T-cell (primary cell): ENCODE measurements at regions not wholly inside any gene's neighbourhood (a gene's known extent, or its start where the extent isn't known, plus 50 kb on each side); places are given as distances from the start of the nearest gene placed in this dataset.

Experiments
- ATAC-seq, 4 experiments: fragments of 200-7000 bp in 3 of 4; fragments of 150-1000 bp in 1 of 4; cut with Tn5 transposase; replicated peaks in 1 of 4; 1 replicate in 3 of 4; 2 replicates in 1 of 4; pipeline ENCODE4 v1.10.0; 2021; ENCODE audit warnings: moderate library complexity in 3 of 4, mild to moderate bottlenecking in 2 of 4, moderate number of reproducible peaks in 1 of 4
- CTCF ChIA-PET, 2 donors: fragments of 300-600 bp; sonication (Branson Sonifier 250); formaldehyde crosslinking; loops; one replicate each; lab custom pipeline; 2022; ENCODE audit warnings: antibody characterized with exemption in 2 of 2; lab: Charles Lee
- POLR2A ChIA-PET, 2 donors: fragments of 300-600 bp; sonication (Branson Sonifier 250); formaldehyde crosslinking; loops; one replicate each; lab custom pipeline; 2022; ENCODE audit warnings: antibody characterized with exemption in 2 of 2; lab: Charles Lee
- DNase-seq, 35 experiments: peaks; one replicate each; pipeline versions ENCODE4 v3.0.0 to v3.0.0-alpha.2; 2013 to 2023
- H3K27ac ChIP-seq: one replicate; pipeline ENCODE4 v1.5.1; 2013; ENCODE audit warnings: low read length
- H3K27me3 ChIP-seq, 2 experiments: replicated peaks in 1 of 2; 1 replicate in 1 of 2; 2 replicates in 1 of 2; pipeline versions ENCODE4 v1.6.1 to v1.7.0; 2013; ENCODE audit warnings: low read length in 1 of 2, mixed read lengths in 1 of 2; ENCODE audit not compliant: control insufficient read depth in 2 of 2, insufficient read depth in 2 of 2; ENCODE audit errors: extremely low read depth in 1 of 2
- H3K36me3 ChIP-seq, 2 donors: 1 replicate in 1 of 2; 2 replicates in 1 of 2; pipeline versions ENCODE4 v1.6.1 to v1.7.0; 2013; ENCODE audit warnings: low read length in 1 of 2; ENCODE audit not compliant: control insufficient read depth in 2 of 2, insufficient read depth in 1 of 2; ENCODE audit errors: extremely low read depth in 1 of 2
- H3K4me1 ChIP-seq, 2 experiments: 1 replicate in 1 of 2; 2 replicates in 1 of 2; pipeline versions ENCODE4 v1.6.1 to v1.7.0; 2013; ENCODE audit warnings: low read length in 2 of 2, mixed read lengths in 1 of 2; ENCODE audit not compliant: insufficient read depth in 2 of 2, control insufficient read depth in 1 of 2; ENCODE audit errors: extremely low read depth in 1 of 2
- H3K4me3 ChIP-seq, 2 donors: 1 replicate in 1 of 2; 2 replicates in 1 of 2; pipeline versions ENCODE4 v1.5.1 to v1.7.0; 2013; ENCODE audit warnings: mild to moderate bottlenecking in 2 of 2, low read length in 1 of 2, moderate library complexity in 1 of 2; ENCODE audit not compliant: control insufficient read depth in 1 of 2; ENCODE audit errors: extremely low read depth in 1 of 2
- H3K9me3 ChIP-seq: 2 replicates; pipeline ENCODE4 v1.7.0; 2013
- H3K27ac Mint-ChIP-seq, 2 donors: one replicate each; pipeline ENCODE4 v1.8.0; 2020 to 2021; ENCODE audit warnings: mild to moderate bottlenecking in 2 of 2, mixed read lengths in 2 of 2
- H3K27me3 Mint-ChIP-seq, 2 donors: one replicate each; pipeline ENCODE4 v1.8.0; 2021 to 2022; ENCODE audit warnings: mixed read lengths in 2 of 2
- H3K36me3 Mint-ChIP-seq: one replicate; pipeline ENCODE4 v1.8.0; 2021; ENCODE audit warnings: mixed read lengths
- H3K4me1 Mint-ChIP-seq, 3 donors: one replicate each; pipeline ENCODE4 v1.8.0; 2020 to 2022; ENCODE audit warnings: mixed read lengths in 3 of 3, mild to moderate bottlenecking in 1 of 3
- H3K4me3 Mint-ChIP-seq, 3 donors: one replicate each; pipeline ENCODE4 v1.8.0; 2020 to 2022; ENCODE audit warnings: mild to moderate bottlenecking in 3 of 3, mixed read lengths in 3 of 3, moderate library complexity in 3 of 3
- H3K9me3 Mint-ChIP-seq, 3 donors: one replicate each; pipeline ENCODE4 v1.8.0; 2020 to 2022; ENCODE audit warnings: mixed read lengths in 3 of 3
- WGBS: methylation state at CpG from one replicate; pipeline ENCODE4 v1.1.5; 2013; ENCODE audit warnings: missing lambda C conversion rate; ENCODE audit not compliant: insufficient coverage; 5-methylcytosine and 5-hydroxymethylcytosine counted together

GRCh38 chr2:128619471-128620325, 301.0 kb upstream of the HS6ST1 start:
- Histone ChIP-seq H3K4me3 (no peak overlapping the region), H3K4me1 (peaks cover 0 to 5% of the 10 kb centered on the region in 2 experiments), H3K27me3 (peaks cover 0 to 3% of the 10 kb centered on the region in 2 experiments), H3K36me3 (no peaks in the 10 kb centered on the region), H3K9me3 (no peaks in the 10 kb centered on the region), H3K27ac (no peak overlapping the region)
- no peaks in the 10 kb centered on the region for H3K36me3 Mint-ChIP-seq
- H3K9me3 Mint-ChIP-seq: no peaks in the 10 kb centered on the region
- ATAC-seq (no peak), DNase-seq (no peak)
- no peak overlapping the region for H3K4me3 Mint-ChIP-seq
- ChIA-PET POLR2A (no interaction called here), CTCF (interaction anchor here in 1 of 2 donors (0.7 kb wide), 1 partner anchor 519 kb away, joined by 5 read pairs; no protein-coding TSS in a partner anchor)
- peaks cover 0 to 6% (median 0%) of the 10 kb centered on the region in 3 donors for H3K4me1 Mint-ChIP-seq
- WGBS: 90% methylated on average over 13 of the region's 18 CpGs
- no peaks in the 10 kb centered on the region for H3K27me3 Mint-ChIP-seq
- no peak overlapping the region for H3K27ac Mint-ChIP-seq

GRCh38 chr2:128621074-128621473, 302.4 kb upstream of the HS6ST1 start:
- ChIA-PET CTCF (no interaction called here), POLR2A (no interaction called here)
- Mint-ChIP-seq H3K4me1 (peaks cover 0 to 8% (median 0%) of the 10 kb centered on the region in 3 donors), H3K27me3 (no peaks in the 10 kb centered on the region), H3K9me3 (no peaks in the 10 kb centered on the region), H3K36me3 (no peaks in the 10 kb centered on the region), H3K27ac (no peak overlapping the region), H3K4me3 (no peak overlapping the region)
- Histone ChIP-seq H3K9me3 (no peaks in the 10 kb centered on the region), H3K4me1 (peaks cover 0 to 5% of the 10 kb centered on the region in 2 experiments), H3K36me3 (no peaks in the 10 kb centered on the region), H3K27ac (no peak overlapping the region), H3K27me3 (peaks cover 0 to 7% of the 10 kb centered on the region in 2 experiments), H3K4me3 (no peak overlapping the region)
- DNase-seq: no peak
- ATAC-seq: no peak

GRCh38 chr2:128622371-128622770, 303.7 kb upstream of the HS6ST1 start:
- CTCF ChIA-PET: no interaction called here
- no peak overlapping the region for H3K4me3 ChIP-seq
- H3K27me3 ChIP-seq: peaks cover 0 to 7% of the 10 kb centered on the region in 2 experiments
- Mint-ChIP-seq H3K36me3 (no peaks in the 10 kb centered on the region), H3K27ac (no peak overlapping the region), H3K27me3 (no peaks in the 10 kb centered on the region), H3K9me3 (no peaks in the 10 kb centered on the region), H3K4me1 (peaks cover 0 to 13% (median 0%) of the 10 kb centered on the region in 3 donors), H3K4me3 (no peak overlapping the region)
- peaks cover 0 to 5% of the 10 kb centered on the region in 2 experiments for H3K4me1 ChIP-seq
- DNase-seq: no peak
- no peaks in the 10 kb centered on the region for H3K36me3 ChIP-seq
- no peak for ATAC-seq
- WGBS: 85% methylated on average over 5 of the region's 7 CpGs
- POLR2A ChIA-PET: no interaction called here
- no peak overlapping the region for H3K27ac ChIP-seq
- H3K9me3 ChIP-seq: no peaks in the 10 kb centered on the region

- no peak for ATAC-seq
Observed at GRCh38 chr2:128622955-128623620, 304.4 kb upstream of the HS6ST1 start.

GRCh38 chr2:128623776-128624761, 305.4 kb upstream of the HS6ST1 start:
- Mint-ChIP-seq H3K27ac (no peak overlapping the region), H3K4me1 (peaks cover 0 to 13% (median 0%) of the 10 kb centered on the region in 3 donors), H3K4me3 (peak overlapping the region in 1 of 3 donors; percentile 41), H3K36me3 (no peaks in the 10 kb centered on the region), H3K9me3 (no peaks in the 10 kb centered on the region), H3K27me3 (no peaks in the 10 kb centered on the region)
- H3K4me3 ChIP-seq: no peak overlapping the region
- no peak for ATAC-seq
- no peaks in the 10 kb centered on the region for H3K36me3 ChIP-seq
- H3K9me3 ChIP-seq: no peaks in the 10 kb centered on the region
- ChIA-PET CTCF (interaction anchor here in 1 of 2 donors (0.7 kb wide), 1 partner anchor 101 kb away, joined by 3 read pairs; no protein-coding TSS in a partner anchor), POLR2A (no interaction called here)
- DNase-seq: no peak
- 30% methylated on average over 7 of the region's 18 CpGs for WGBS
- peaks cover 0 to 5% of the 10 kb centered on the region in 2 experiments for H3K4me1 ChIP-seq
- H3K27ac ChIP-seq: no peak overlapping the region
- H3K27me3 ChIP-seq: peaks cover 0 to 7% of the 10 kb centered on the region in 2 experiments

More at GRCh38 chr2:128622955-128623620, 304.4 kb upstream of the HS6ST1 start:
- Mint-ChIP-seq H3K4me1 (peaks cover 0 to 13% (median 0%) of the 10 kb centered on the region in 3 donors), H3K4me3 (no peak overlapping the region), H3K27ac (no peak overlapping the region), H3K27me3 (no peaks in the 10 kb centered on the region), H3K36me3 (no peaks in the 10 kb centered on the region), H3K9me3 (no peaks in the 10 kb centered on the region)
- no peaks in the 10 kb centered on the region for H3K9me3 ChIP-seq
- CTCF ChIA-PET: no interaction called here
- no peak overlapping the region for H3K27ac ChIP-seq
- no peaks in the 10 kb centered on the region for H3K36me3 ChIP-seq
- no peak overlapping the region for H3K4me3 ChIP-seq
- POLR2A ChIA-PET: no interaction called here
- DNase-seq: no peak
- peaks cover 0 to 7% of the 10 kb centered on the region in 2 experiments for H3K27me3 ChIP-seq
- H3K4me1 ChIP-seq: peaks cover 0 to 5% of the 10 kb centered on the region in 2 experiments
- 76% methylated on average over 6 of the region's 13 CpGs for WGBS

GRCh38 chr2:128624956-128625355, 306.3 kb upstream of the HS6ST1 start:
- H3K4me3 ChIP-seq: no peak overlapping the region
- H3K4me1 ChIP-seq: peaks cover 0 to 5% of the 10 kb centered on the region in 2 experiments
- H3K27ac Mint-ChIP-seq: no peak overlapping the region
- H3K36me3 ChIP-seq: no peaks in the 10 kb centered on the region
- ChIA-PET POLR2A (no interaction called here), CTCF (no interaction called here)
- H3K27me3 Mint-ChIP-seq: no peaks in the 10 kb centered on the region
- WGBS: 95% methylated on average over 6 of the region's 6 CpGs
- H3K4me3 Mint-ChIP-seq: no peak overlapping the region
- H3K27ac ChIP-seq: no peak overlapping the region
- H3K9me3 Mint-ChIP-seq: no peaks in the 10 kb centered on the region
- H3K36me3 Mint-ChIP-seq: no peaks in the 10 kb centered on the region
- no peaks in the 10 kb centered on the region for H3K9me3 ChIP-seq
- peaks cover 0 to 7% of the 10 kb centered on the region in 2 experiments for H3K27me3 ChIP-seq
- peaks cover 0 to 13% (median 0%) of the 10 kb centered on the region in 3 donors for H3K4me1 Mint-ChIP-seq
- DNase-seq (no peak), ATAC-seq (no peak)
